LHCN-M2 (cell line): ENCODE measurements at regions not wholly inside any gene's neighbourhood (a gene's known extent, or its start where the extent isn't known, plus 50 kb on each side); places are given as distances from the start of the nearest gene placed in this dataset.
"Not testable (repeated sequence)": the region's sequence is repeated elsewhere in the genome, so short reads cannot be mapped to it uniquely, and the experiment has no call there.

ENCODE experiments used
- DNase-seq: peaks from one replicate; pipeline ENCODE4 v3.0.0-alpha.2; 2012; ENCODE audit warnings: low read depth

GRCh38 chrX:65825226-65825625, 157.8 kb downstream of the MSN start:
- DNase-seq = not testable (repeated sequence)

GRCh38 chrX:65821721-65822496, 154.5 kb downstream of the MSN start:
- no peak for DNase-seq

GRCh38 chrX:65819983-65820382, 152.5 kb downstream of the MSN start:
- DNase-seq = not testable (repeated sequence)

GRCh38 chrX:65813245-65813644, 145.8 kb downstream of the MSN start:
- no peak for DNase-seq

GRCh38 chrX:65811558-65812228, 144.2 kb downstream of the MSN start:
- no peak for DNase-seq
